Activated T-cell treated with anti-CD3 and anti-CD28 coated beads, Interleukin-2, amount 50 U/mL, for 72 hours (primary cell): ENCODE measurements at regions not wholly inside any gene's neighbourhood (a gene's known extent, or its start where the extent isn't known, plus 50 kb on each side); places are given as distances from the start of the nearest gene placed in this dataset.

Source experiments
- ATAC-seq, 2 donors: fragments of 150-1000 bp; cut with Tn5 transposase; replicated peaks in 1 of 2; 2 replicates each; pipeline ENCODE4 v1.10.0; 2021; ENCODE audit warnings: moderate library complexity in 2 of 2, mild to moderate bottlenecking in 1 of 2
- DNase-seq, 2 donors: peaks; one replicate each; pipeline ENCODE4 v3.0.0; 2021 to 2022; ENCODE audit warnings: mixed read lengths in 1 of 2
- H3K27ac Mint-ChIP-seq: one replicate; pipeline ENCODE4 v1.8.0; 2022; ENCODE audit warnings: mild to moderate bottlenecking, moderate library complexity, mixed read lengths
- H3K27me3 Mint-ChIP-seq: one replicate; pipeline ENCODE4 v1.8.0; 2022; ENCODE audit warnings: low read depth, mixed read lengths
- H3K36me3 Mint-ChIP-seq, 2 donors: one replicate each; pipeline ENCODE4 v1.8.0; 2022; ENCODE audit warnings: mixed read lengths in 2 of 2, mild to moderate bottlenecking in 1 of 2; ENCODE audit not compliant: insufficient read depth in 2 of 2
- H3K4me1 Mint-ChIP-seq: one replicate; pipeline ENCODE4 v1.8.0; 2022; ENCODE audit warnings: low read depth, mixed read lengths
- H3K4me3 Mint-ChIP-seq, 2 donors: one replicate each; pipeline ENCODE4 v1.8.0; 2022; ENCODE audit warnings: mild to moderate bottlenecking in 2 of 2, mixed read lengths in 2 of 2, moderate library complexity in 2 of 2
- H3K9me3 Mint-ChIP-seq, 2 donors: one replicate each; pipeline ENCODE4 v1.8.0; 2022; ENCODE audit warnings: mixed read lengths in 2 of 2

- H3K36me3 Mint-ChIP-seq, result peaks cover 0 to 2% of the 10 kb centered on the region in 2 donors
- H3K4me3 Mint-ChIP-seq, result no peak overlapping the region
- no peaks in the 10 kb centered on the region for H3K27me3 Mint-ChIP-seq
- peaks cover 10 to 21% of the 10 kb centered on the region in 2 donors for H3K9me3 Mint-ChIP-seq
- ATAC-seq (no peak), DNase-seq (no peak)
- no peak overlapping the region for H3K27ac Mint-ChIP-seq
- no peaks in the 10 kb centered on the region for H3K4me1 Mint-ChIP-seq
Observed at GRCh38 chr4:65893957-65894755, 223.9 kb upstream of the EPHA5 start.

GRCh38 chr4:65893271-65893670 lies 223.0 kb upstream of the EPHA5 start:
- Mint-ChIP-seq H3K36me3 (peaks cover 0 to 2% of the 10 kb centered on the region in 2 donors), H3K4me3 (no peak overlapping the region), H3K9me3 (peaks cover 10 to 13% of the 10 kb centered on the region in 2 donors), H3K27me3 (no peaks in the 10 kb centered on the region), H3K4me1 (no peaks in the 10 kb centered on the region), H3K27ac (no peak overlapping the region)
- ATAC-seq (no peak), DNase-seq (no peak)

GRCh38 chr4:65880594-65880993 lies 210.3 kb upstream of the EPHA5 start:
- Mint-ChIP-seq H3K27ac (no peak overlapping the region), H3K9me3 (peaks cover 2% of the 10 kb centered on the region in 2 donors), H3K36me3 (no peaks in the 10 kb centered on the region), H3K4me1 (no peaks in the 10 kb centered on the region), H3K27me3 (no peaks in the 10 kb centered on the region), H3K4me3 (no peak overlapping the region)
- ATAC-seq, result no peak
- no peak for DNase-seq

- Mint-ChIP-seq H3K4me3 (no peak overlapping the region), H3K27me3 (no peaks in the 10 kb centered on the region), H3K9me3 (peaks cover 5 to 10% of the 10 kb centered on the region in 2 donors), H3K27ac (no peak overlapping the region), H3K4me1 (no peaks in the 10 kb centered on the region), H3K36me3 (peaks cover 0 to 3% of the 10 kb centered on the region in 2 donors)
- DNase-seq (no peak), ATAC-seq (no peak)
Observed at GRCh38 chr4:65868096-65868824, 198.0 kb upstream of the EPHA5 start.

- Mint-ChIP-seq H3K4me3 (no peak overlapping the region), H3K27ac (no peak overlapping the region), H3K36me3 (peaks cover 0 to 2% of the 10 kb centered on the region in 2 donors), H3K4me1 (no peaks in the 10 kb centered on the region), H3K27me3 (no peaks in the 10 kb centered on the region), H3K9me3 (peaks cover 10 to 16% of the 10 kb centered on the region in 2 donors)
- no peak for ATAC-seq
- no peak for DNase-seq
Observed at GRCh38 chr4:65865489-65865888, 195.2 kb upstream of the EPHA5 start.

DNA sequence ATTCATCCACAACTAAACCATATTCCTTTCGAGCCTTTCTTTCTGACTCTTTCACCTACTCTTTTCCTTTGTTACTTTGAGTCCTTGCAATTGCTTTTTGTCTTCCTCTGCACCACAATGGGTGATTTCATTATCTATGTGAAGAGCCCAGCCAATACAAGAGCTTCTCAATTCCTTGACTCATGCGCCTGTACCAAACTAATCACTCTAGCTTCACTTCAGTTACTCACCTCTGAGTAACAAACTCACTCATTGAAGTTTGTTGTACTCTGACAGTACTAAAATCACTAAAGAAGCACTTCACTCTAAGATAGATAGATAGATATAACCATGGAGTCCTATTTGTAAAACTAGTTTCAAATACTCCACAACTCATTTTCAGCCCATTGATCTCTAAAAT lies 191.7 kb upstream of the EPHA5 start:
- ATAC-seq, result no peak
- peaks cover 0 to 2% of the 10 kb centered on the region in 2 donors for H3K36me3 Mint-ChIP-seq
- H3K4me3 Mint-ChIP-seq, result no peak overlapping the region
- no peaks in the 10 kb centered on the region for H3K4me1 Mint-ChIP-seq
- no peak for DNase-seq
- peaks cover 10 to 14% of the 10 kb centered on the region in 2 donors for H3K9me3 Mint-ChIP-seq
- H3K27me3 Mint-ChIP-seq, result no peaks in the 10 kb centered on the region
- no peak overlapping the region for H3K27ac Mint-ChIP-seq

DNA sequence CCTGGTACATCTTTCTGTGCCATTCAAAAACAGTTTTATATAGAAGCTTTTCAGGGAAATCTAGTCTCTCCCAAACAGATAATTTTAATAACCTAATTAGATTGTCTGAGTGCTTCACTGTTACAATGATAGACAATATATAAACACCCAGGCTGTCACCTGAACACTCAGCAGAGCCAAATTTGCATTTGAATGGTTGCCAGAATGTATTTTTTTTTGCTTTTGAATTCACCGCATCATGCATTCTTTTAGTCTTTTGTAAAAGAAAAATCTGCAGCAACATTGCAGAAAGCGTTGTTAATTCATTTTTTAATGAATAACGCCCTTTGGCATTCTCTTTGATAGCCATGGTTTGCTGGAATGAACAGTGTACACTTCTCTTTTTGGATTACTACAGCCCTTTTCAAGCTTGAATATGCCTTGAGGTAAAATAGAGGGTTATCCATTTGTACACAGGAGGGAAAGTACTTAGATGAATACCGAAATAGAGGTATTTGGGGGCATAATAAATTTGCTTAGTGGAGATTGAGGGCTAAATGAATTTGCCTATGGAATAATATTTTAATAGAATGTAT lies 175.0 kb upstream of the EPHA5 start:
- ATAC-seq, result no peak
- Mint-ChIP-seq H3K27me3 (no peaks in the 10 kb centered on the region), H3K36me3 (peaks cover 2% of the 10 kb centered on the region in 2 donors), H3K4me1 (no peaks in the 10 kb centered on the region), H3K9me3 (peaks cover 3 to 4% of the 10 kb centered on the region in 2 donors), H3K27ac (no peak overlapping the region), H3K4me3 (no peak overlapping the region)
- DNase-seq, result no peak

DNA sequence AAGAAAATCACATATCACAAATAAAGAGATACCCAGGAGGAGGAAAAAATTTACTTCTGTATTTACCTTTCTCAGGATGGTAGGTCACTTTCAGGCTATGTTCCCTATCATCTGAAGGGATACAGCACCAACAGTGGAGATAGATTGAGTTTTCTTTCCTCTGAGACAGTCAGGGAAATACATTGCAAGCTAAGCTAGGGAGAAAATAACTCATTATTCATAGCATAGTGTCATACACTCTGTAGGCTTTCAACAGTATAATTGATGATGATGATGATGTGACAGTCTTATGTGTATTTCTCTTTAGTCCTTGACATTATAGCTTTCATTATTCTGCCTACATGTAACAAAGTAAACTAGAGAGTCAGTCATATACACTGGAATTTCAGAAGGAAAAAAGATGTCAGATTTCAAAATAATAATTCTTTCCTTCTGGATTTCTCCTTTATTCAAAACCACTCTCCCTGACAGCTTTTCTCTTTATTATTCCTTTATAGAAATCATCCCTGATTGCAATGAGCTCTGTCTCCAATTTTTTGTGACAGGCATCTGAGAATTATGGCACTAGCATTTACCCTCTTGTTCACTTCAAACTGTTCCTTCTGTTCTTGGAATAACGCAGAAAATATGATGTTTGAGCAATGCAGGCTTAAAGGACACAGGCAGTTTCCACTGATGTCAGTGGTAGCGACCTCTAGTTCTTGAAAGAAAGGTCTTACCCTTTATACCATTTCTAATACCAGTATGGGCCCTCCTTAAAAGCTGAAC lies 169.1 kb upstream of the EPHA5 start:
- Mint-ChIP-seq H3K4me3 (no peak overlapping the region), H3K4me1 (no peaks in the 10 kb centered on the region), H3K36me3 (no peaks in the 10 kb centered on the region), H3K27ac (no peak overlapping the region), H3K27me3 (no peaks in the 10 kb centered on the region), H3K9me3 (peaks cover 4 to 5% of the 10 kb centered on the region in 2 donors)
- DNase-seq, result no peak
- no peak for ATAC-seq

- no peaks in the 10 kb centered on the region for H3K4me1 Mint-ChIP-seq
- H3K4me3 Mint-ChIP-seq, result no peak overlapping the region
- no peaks in the 10 kb centered on the region for H3K27me3 Mint-ChIP-seq
- no peaks in the 10 kb centered on the region for H3K36me3 Mint-ChIP-seq
- H3K27ac Mint-ChIP-seq, result no peak overlapping the region
- no peak for ATAC-seq
- peaks cover 5 to 7% of the 10 kb centered on the region in 2 donors for H3K9me3 Mint-ChIP-seq
- no peak for DNase-seq
Observed at GRCh38 chr4:65834707-65835106, 164.4 kb upstream of the EPHA5 start.

DNA sequence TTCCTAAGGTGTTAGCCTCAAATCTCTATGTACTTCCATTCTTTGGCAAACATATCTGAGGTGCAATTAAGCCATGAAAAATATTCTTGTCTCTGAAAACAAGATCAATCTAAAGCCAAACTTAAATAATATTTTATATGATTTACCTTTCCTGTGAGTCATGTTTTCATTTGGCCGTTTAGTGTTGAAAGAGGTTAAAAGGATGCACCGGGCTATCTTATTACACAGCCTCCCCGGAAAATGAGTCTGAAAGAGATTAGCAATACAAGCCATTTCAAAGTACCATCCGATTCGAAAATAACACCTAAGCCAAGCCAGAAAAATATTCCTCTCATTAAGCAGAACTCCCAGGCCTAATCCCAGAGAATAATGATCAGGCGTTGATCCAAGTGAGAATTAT lies 161.5 kb upstream of the EPHA5 start:
- Mint-ChIP-seq H3K4me3 (no peak overlapping the region), H3K36me3 (no peaks in the 10 kb centered on the region), H3K27ac (no peak overlapping the region), H3K27me3 (no peaks in the 10 kb centered on the region), H3K4me1 (no peaks in the 10 kb centered on the region), H3K9me3 (peaks cover 4 to 10% of the 10 kb centered on the region in 2 donors)
- ATAC-seq (no peak), DNase-seq (no peak)

- ATAC-seq, result no peak
- Mint-ChIP-seq H3K4me1 (no peaks in the 10 kb centered on the region), H3K27me3 (no peaks in the 10 kb centered on the region)
Observed at GRCh38 chr4:65825116-65825753, 154.9 kb upstream of the EPHA5 start.

DNA sequence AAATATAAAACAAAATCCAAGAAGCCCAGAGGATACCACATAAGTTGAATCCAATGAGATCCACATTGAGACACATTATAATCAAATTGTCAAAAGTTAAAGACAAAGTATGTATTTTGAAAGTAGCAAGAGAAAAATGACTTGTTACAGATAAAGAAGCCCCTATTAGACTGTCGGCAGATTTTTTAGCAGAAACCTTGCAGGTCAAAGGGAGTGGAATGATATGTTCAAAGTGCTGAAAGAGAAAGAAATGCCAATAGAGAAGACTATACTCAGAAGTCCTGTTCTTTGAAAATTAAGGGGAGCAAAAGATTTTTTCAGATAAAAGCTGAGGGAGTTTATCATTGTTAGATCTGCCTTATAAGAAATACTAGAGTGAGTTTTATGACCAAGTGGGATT lies 148.9 kb upstream of the EPHA5 start:
- Mint-ChIP-seq H3K36me3 (no peaks in the 10 kb centered on the region), H3K27me3 (no peaks in the 10 kb centered on the region), H3K4me3 (no peak overlapping the region), H3K27ac (no peak overlapping the region), H3K9me3 (peaks cover 7 to 10% of the 10 kb centered on the region in 2 donors), H3K4me1 (no peaks in the 10 kb centered on the region)
- ATAC-seq (no peak), DNase-seq (no peak)

More at GRCh38 chr4:65825116-65825753, 154.9 kb upstream of the EPHA5 start:
- H3K36me3 Mint-ChIP-seq, result no peaks in the 10 kb centered on the region
- no peak overlapping the region for H3K27ac Mint-ChIP-seq
- peaks cover 12 to 15% of the 10 kb centered on the region in 2 donors for H3K9me3 Mint-ChIP-seq
- H3K4me3 Mint-ChIP-seq, result no peak overlapping the region
- DNase-seq, result no peak
